ENCODE measurements at regions not wholly inside any gene's neighbourhood (a gene's known extent, or its start where the extent isn't known, plus 50 kb on each side); places are given as distances from the start of the nearest gene placed in this dataset.

GRCh38 chr2:228796386-228796785 lies 474.7 kb downstream of the PID1 start:
- H3K4me3 ChIP-seq, result no peak overlapping the region
- no peak for TF ChIP-seq POLR2A (IDR thresholded peaks at IDR 0.05)
- no peak for TF ChIP-seq CTCF (IDR thresholded peaks at IDR 0.05)
- no peak for TF ChIP-seq POLR2AphosphoS5 (IDR thresholded peaks at IDR 0.05)
- WGBS, result 79% methylated on average over 2 of the region's 2 CpGs

GRCh38 chr2:228793116-228793515 lies 478.0 kb downstream of the PID1 start:
- Histone ChIP-seq H3K4me1 (replicated peaks) (no peaks in the 10 kb centered on the region), H3K9me3 (no peaks in the 10 kb centered on the region), H3K4me3 (no peak overlapping the region), H3K36me3 (no peaks in the 10 kb centered on the region), H3K27me3 (replicated peaks; ENCODE audit: insufficient read depth) (no peaks in the 10 kb centered on the region), H3K27ac (no peak overlapping the region)
- TF ChIP-seq POLR2A (IDR thresholded peaks at IDR 0.05) (no peak), CTCF (IDR thresholded peaks at IDR 0.05) (no peak), POLR2AphosphoS5 (IDR thresholded peaks at IDR 0.05) (no peak)
- 75% methylated on average over 2 of the region's 2 CpGs for WGBS
- no peak for DNase-seq (ENCODE audit: low spot score)
- intact Hi-C loops (cut with DNase I), result no loop called here

More at GRCh38 chr2:228796386-228796785, 474.7 kb downstream of the PID1 start:
- intact Hi-C loops (cut with DNase I), result no loop called here
- Histone ChIP-seq H3K9me3 (no peaks in the 10 kb centered on the region), H3K4me1 (replicated peaks) (no peaks in the 10 kb centered on the region), H3K36me3 (no peaks in the 10 kb centered on the region), H3K27ac (no peak overlapping the region), H3K27me3 (replicated peaks; ENCODE audit: insufficient read depth) (no peaks in the 10 kb centered on the region)
- no peak for DNase-seq (ENCODE audit: low spot score)

- 78% methylated on average over 6 of the region's 6 CpGs for WGBS
- no peaks in the 10 kb centered on the region for H3K4me1 ChIP-seq (replicated peaks)
- intact Hi-C loops (cut with DNase I), result no loop called here
- H3K9me3 ChIP-seq, result no peaks in the 10 kb centered on the region
- DNase-seq (ENCODE audit: low spot score), result no peak
- TF ChIP-seq CTCF (IDR thresholded peaks at IDR 0.05), result no peak
- TF ChIP-seq POLR2AphosphoS5 (IDR thresholded peaks at IDR 0.05), result no peak
- no peak for TF ChIP-seq POLR2A (IDR thresholded peaks at IDR 0.05)
- no peaks in the 10 kb centered on the region for H3K36me3 ChIP-seq
- no peak overlapping the region for H3K4me3 ChIP-seq
- H3K27ac ChIP-seq, result no peak overlapping the region
- no peaks in the 10 kb centered on the region for H3K27me3 ChIP-seq (replicated peaks; ENCODE audit: insufficient read depth)
These were observed 484.2 kb downstream of the PID1 start for GRCh38 chr2:228786901-228787300.

- 83% methylated on average over 4 of the region's 4 CpGs for WGBS
- Histone ChIP-seq H3K36me3 (no peaks in the 10 kb centered on the region), H3K4me3 (no peak overlapping the region), H3K4me1 (replicated peaks) (no peaks in the 10 kb centered on the region), H3K9me3 (no peaks in the 10 kb centered on the region), H3K27me3 (replicated peaks; ENCODE audit: insufficient read depth) (no peaks in the 10 kb centered on the region), H3K27ac (no peak overlapping the region)
- no peak for DNase-seq (ENCODE audit: low spot score)
- intact Hi-C loops (cut with DNase I), result no loop called here
- TF ChIP-seq POLR2A (IDR thresholded peaks at IDR 0.05), result no peak
- TF ChIP-seq CTCF (IDR thresholded peaks at IDR 0.05), result no peak
- TF ChIP-seq POLR2AphosphoS5 (IDR thresholded peaks at IDR 0.05), result no peak
These were observed 488.8 kb downstream of the PID1 start for GRCh38 chr2:228782281-228782680.

GRCh38 chr2:228777855-228778355 lies 493.2 kb downstream of the PID1 start:
- no peaks in the 10 kb centered on the region for H3K4me1 ChIP-seq (replicated peaks)
- WGBS, result 57% methylated on average over 5 of the region's 5 CpGs
- no peaks in the 10 kb centered on the region for H3K36me3 ChIP-seq
- no peak overlapping the region for H3K4me3 ChIP-seq
- no peak overlapping the region for H3K27ac ChIP-seq
- intact Hi-C loops (cut with DNase I), result no loop called here
- no peak for DNase-seq (ENCODE audit: low spot score)
- H3K9me3 ChIP-seq, result no peaks in the 10 kb centered on the region
- TF ChIP-seq POLR2A (IDR thresholded peaks at IDR 0.05) (no peak), POLR2AphosphoS5 (IDR thresholded peaks at IDR 0.05) (no peak), CTCF (IDR thresholded peaks at IDR 0.05) (no peak)
- no peaks in the 10 kb centered on the region for H3K27me3 ChIP-seq (replicated peaks; ENCODE audit: insufficient read depth)
